ENCODE measurements at regions not wholly inside any gene's neighbourhood (a gene's known extent, or its start where the extent isn't known, plus 50 kb on each side); places are given as distances from the start of the nearest gene placed in this dataset.

- no peak overlapping the region for H3K4me3 Mint-ChIP-seq
Observed at GRCh38 chr4:180179146-180179545, 2064.1 kb upstream of the TENM3 start.

DNA sequence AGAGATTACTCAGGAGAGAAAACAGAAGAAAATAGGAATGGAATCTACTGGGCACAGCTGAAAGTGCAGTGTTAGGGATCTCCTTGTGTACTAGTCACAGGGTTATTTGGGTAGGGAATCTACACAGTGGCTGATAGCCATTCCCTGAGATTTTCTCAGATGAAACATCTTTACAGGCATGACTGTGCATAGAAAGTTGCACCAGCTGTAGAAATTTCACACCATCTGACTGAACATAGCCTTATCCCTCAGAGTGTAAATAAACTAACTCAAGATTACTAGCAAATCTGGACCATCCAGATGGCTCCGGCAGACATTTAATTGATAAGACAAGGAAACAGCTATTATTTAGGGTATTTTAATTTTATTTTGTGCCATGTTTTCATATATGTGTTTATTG is 2053.5 kb upstream of the TENM3 start:
- Mint-ChIP-seq H3K4me3 (no peak overlapping the region), H3K4me1 (no peaks in the 10 kb centered on the region), H3K9me3 (peaks cover 12% of the 10 kb centered on the region), H3K27ac (ENCODE audit: low read depth) (no peak overlapping the region), H3K36me3 (ENCODE audit: insufficient read depth) (no peaks in the 10 kb centered on the region), H3K27me3 (no peaks in the 10 kb centered on the region)
- no peak for DNase-seq (ENCODE audit: low spot score in 2 of 2)
- ATAC-seq (replicated peaks; ENCODE audit: extremely low read depth, poor library complexity, severe bottlenecking) = no peak

More at GRCh38 chr4:180179146-180179545, 2064.1 kb upstream of the TENM3 start:
- H3K27ac Mint-ChIP-seq (ENCODE audit: low read depth) = no peak overlapping the region
- no peaks in the 10 kb centered on the region for H3K36me3 Mint-ChIP-seq (ENCODE audit: insufficient read depth)
- no peaks in the 10 kb centered on the region for H3K27me3 Mint-ChIP-seq
- DNase-seq (ENCODE audit: low spot score in 2 of 2) (no peak), ATAC-seq (replicated peaks; ENCODE audit: extremely low read depth, poor library complexity, severe bottlenecking) (no peak)
- no peaks in the 10 kb centered on the region for H3K4me1 Mint-ChIP-seq
- H3K9me3 Mint-ChIP-seq = peaks cover 6% of the 10 kb centered on the region

GRCh38 chr4:180190382-180190781 is 2052.8 kb upstream of the TENM3 start:
- ATAC-seq (replicated peaks; ENCODE audit: extremely low read depth, poor library complexity, severe bottlenecking) (no peak), DNase-seq (ENCODE audit: low spot score in 2 of 2) (no peak)
- H3K4me3 Mint-ChIP-seq = no peak overlapping the region
- H3K9me3 Mint-ChIP-seq = peaks cover 12% of the 10 kb centered on the region
- H3K4me1 Mint-ChIP-seq = no peaks in the 10 kb centered on the region
- H3K27ac Mint-ChIP-seq (ENCODE audit: low read depth) = no peak overlapping the region
- H3K36me3 Mint-ChIP-seq (ENCODE audit: insufficient read depth) = no peaks in the 10 kb centered on the region
- no peaks in the 10 kb centered on the region for H3K27me3 Mint-ChIP-seq

GRCh38 chr4:180197471-180197870 is 2045.7 kb upstream of the TENM3 start:
- Mint-ChIP-seq H3K4me1 (no peaks in the 10 kb centered on the region), H3K9me3 (no peaks in the 10 kb centered on the region), H3K27ac (ENCODE audit: low read depth) (no peak overlapping the region), H3K27me3 (no peaks in the 10 kb centered on the region), H3K36me3 (ENCODE audit: insufficient read depth) (no peaks in the 10 kb centered on the region), H3K4me3 (no peak overlapping the region)
- DNase-seq (ENCODE audit: low spot score in 2 of 2) = no peak
- no peak for ATAC-seq (replicated peaks; ENCODE audit: extremely low read depth, poor library complexity, severe bottlenecking)

GRCh38 chr4:180203349-180203748 is 2039.9 kb upstream of the TENM3 start:
- DNase-seq (ENCODE audit: low spot score in 2 of 2) = no peak
- Mint-ChIP-seq H3K9me3 (peaks cover 9% of the 10 kb centered on the region), H3K4me1 (no peaks in the 10 kb centered on the region), H3K36me3 (ENCODE audit: insufficient read depth) (no peaks in the 10 kb centered on the region), H3K27me3 (no peaks in the 10 kb centered on the region), H3K4me3 (no peak overlapping the region), H3K27ac (ENCODE audit: low read depth) (no peak overlapping the region)
- ATAC-seq (replicated peaks; ENCODE audit: extremely low read depth, poor library complexity, severe bottlenecking) = no peak

- H3K27ac Mint-ChIP-seq (ENCODE audit: low read depth) = no peak overlapping the region
- DNase-seq (ENCODE audit: low spot score in 2 of 2) (no peak), ATAC-seq (replicated peaks; ENCODE audit: extremely low read depth, poor library complexity, severe bottlenecking) (no peak)
- H3K36me3 Mint-ChIP-seq (ENCODE audit: insufficient read depth) = no peaks in the 10 kb centered on the region
- no peaks in the 10 kb centered on the region for H3K4me1 Mint-ChIP-seq
- no peak overlapping the region for H3K4me3 Mint-ChIP-seq
- no peaks in the 10 kb centered on the region for H3K27me3 Mint-ChIP-seq
- peaks cover 13% of the 10 kb centered on the region for H3K9me3 Mint-ChIP-seq
Observed at GRCh38 chr4:180205276-180205675, 2037.9 kb upstream of the TENM3 start.

GRCh38 chr4:180207921-180208320 is 2035.3 kb upstream of the TENM3 start:
- no peak for DNase-seq (ENCODE audit: low spot score in 2 of 2)
- H3K4me3 Mint-ChIP-seq = no peak overlapping the region
- H3K27me3 Mint-ChIP-seq = no peaks in the 10 kb centered on the region
- no peak overlapping the region for H3K27ac Mint-ChIP-seq (ENCODE audit: low read depth)
- no peaks in the 10 kb centered on the region for H3K4me1 Mint-ChIP-seq
- no peak for ATAC-seq (replicated peaks; ENCODE audit: extremely low read depth, poor library complexity, severe bottlenecking)
- H3K9me3 Mint-ChIP-seq = peaks cover 24% of the 10 kb centered on the region
- no peaks in the 10 kb centered on the region for H3K36me3 Mint-ChIP-seq (ENCODE audit: insufficient read depth)

DNA sequence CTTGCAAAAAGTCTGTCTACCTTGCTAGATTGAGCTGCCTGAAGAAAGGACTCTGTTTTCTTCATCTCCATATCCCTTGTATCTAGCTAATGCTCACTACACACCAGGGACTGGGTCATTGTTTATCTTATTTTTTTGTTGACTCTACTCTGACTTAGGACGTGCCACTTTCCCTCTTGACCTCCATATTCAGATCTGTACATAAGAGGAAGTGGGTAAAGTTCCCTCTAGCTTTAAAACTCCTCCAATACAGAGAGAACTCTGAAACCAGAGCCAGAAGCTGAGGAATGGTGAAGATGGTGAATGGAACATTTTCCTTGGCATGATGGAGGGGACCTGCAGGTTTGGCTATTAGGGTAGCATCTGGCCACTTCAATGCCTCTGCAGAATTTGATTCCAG is 2026.1 kb upstream of the TENM3 start:
- peaks cover 42% of the 10 kb centered on the region for H3K9me3 Mint-ChIP-seq
- no peaks in the 10 kb centered on the region for H3K27me3 Mint-ChIP-seq
- DNase-seq (ENCODE audit: low spot score in 2 of 2) (no peak), ATAC-seq (replicated peaks; ENCODE audit: extremely low read depth, poor library complexity, severe bottlenecking) (no peak)
- peaks cover 3% of the 10 kb centered on the region for H3K36me3 Mint-ChIP-seq (ENCODE audit: insufficient read depth)
- H3K4me3 Mint-ChIP-seq = no peak overlapping the region
- H3K4me1 Mint-ChIP-seq = no peaks in the 10 kb centered on the region
- H3K27ac Mint-ChIP-seq (ENCODE audit: low read depth) = no peak overlapping the region

DNA sequence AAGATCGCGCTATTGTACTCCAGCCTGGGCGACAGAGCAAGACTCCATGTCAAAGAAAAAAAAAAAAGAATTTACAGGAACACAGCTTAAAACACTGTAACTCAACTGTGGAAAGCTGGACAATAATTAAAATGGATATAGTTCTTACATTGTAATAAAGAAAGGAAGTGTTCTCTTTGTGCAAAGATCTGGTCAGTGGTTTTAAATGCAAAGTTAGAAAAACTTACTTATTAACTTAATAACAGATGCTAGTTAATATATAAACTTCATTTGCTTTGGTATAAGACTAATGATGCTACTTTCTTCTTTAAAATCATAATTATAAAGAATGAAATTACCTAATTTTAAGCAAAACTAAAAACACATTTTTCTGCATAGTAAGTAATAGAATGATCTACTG is 2024.1 kb upstream of the TENM3 start:
- Mint-ChIP-seq H3K27ac (ENCODE audit: low read depth) (no peak overlapping the region), H3K4me1 (no peaks in the 10 kb centered on the region), H3K27me3 (no peaks in the 10 kb centered on the region), H3K4me3 (no peak overlapping the region), H3K36me3 (ENCODE audit: insufficient read depth) (peaks cover 3% of the 10 kb centered on the region), H3K9me3 (peaks cover 42% of the 10 kb centered on the region)
- no peak for ATAC-seq (replicated peaks; ENCODE audit: extremely low read depth, poor library complexity, severe bottlenecking)
- no peak for DNase-seq (ENCODE audit: low spot score in 2 of 2)

DNA sequence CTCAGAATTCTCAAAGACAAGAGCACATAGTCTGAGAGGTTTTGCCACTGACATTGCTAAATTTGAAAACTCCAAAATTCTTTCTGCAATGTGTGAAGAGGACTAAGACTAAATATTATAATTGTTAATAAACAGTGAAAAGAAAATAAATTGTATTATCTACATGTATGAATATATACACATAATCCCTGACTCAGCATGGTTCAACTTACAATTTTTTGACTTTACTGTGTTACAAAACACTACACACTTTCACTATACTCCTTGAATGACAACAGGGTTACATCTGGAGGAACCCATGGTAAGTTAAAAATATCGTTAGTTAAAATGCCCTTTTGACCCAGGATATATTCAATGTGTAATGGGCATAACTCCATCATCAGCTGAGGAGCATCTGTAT is 2017.2 kb upstream of the TENM3 start:
- H3K4me1 Mint-ChIP-seq = no peaks in the 10 kb centered on the region
- ATAC-seq (replicated peaks; ENCODE audit: extremely low read depth, poor library complexity, severe bottlenecking) = no peak

DNA sequence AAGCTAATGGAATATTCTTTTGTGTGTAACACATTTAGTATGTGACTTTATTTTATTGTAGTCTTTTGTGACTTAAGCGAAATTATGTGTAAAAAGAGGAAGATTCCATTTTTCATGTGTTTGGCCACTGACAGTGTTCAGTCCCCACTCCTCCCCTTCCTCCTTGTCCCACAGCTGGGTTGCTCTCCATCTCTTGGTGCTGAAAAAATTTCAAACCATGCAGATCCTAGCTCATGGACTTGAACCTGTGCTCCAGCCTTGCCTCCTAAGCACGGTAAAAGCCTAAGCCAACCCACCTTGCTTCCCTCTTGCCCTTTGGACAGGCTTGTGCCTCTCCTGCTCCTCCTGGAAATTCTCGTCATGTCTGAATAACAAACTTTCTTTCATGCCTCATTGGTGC is 2008.5 kb upstream of the TENM3 start:
- no peaks in the 10 kb centered on the region for H3K4me1 Mint-ChIP-seq
- no peak for ATAC-seq (replicated peaks; ENCODE audit: extremely low read depth, poor library complexity, severe bottlenecking)
- no peak overlapping the region for H3K4me3 Mint-ChIP-seq
- H3K9me3 Mint-ChIP-seq = peaks cover 30% of the 10 kb centered on the region
- H3K27me3 Mint-ChIP-seq = no peaks in the 10 kb centered on the region
- no peak for DNase-seq (ENCODE audit: low spot score in 2 of 2)
- H3K27ac Mint-ChIP-seq (ENCODE audit: low read depth) = no peak overlapping the region
- no peaks in the 10 kb centered on the region for H3K36me3 Mint-ChIP-seq (ENCODE audit: insufficient read depth)

More for the DNA sequence above, 2017.2 kb upstream of the TENM3 start:
- Mint-ChIP-seq H3K36me3 (ENCODE audit: insufficient read depth) (no peaks in the 10 kb centered on the region), H3K27ac (ENCODE audit: low read depth) (no peak overlapping the region), H3K27me3 (no peaks in the 10 kb centered on the region), H3K9me3 (peaks cover 24% of the 10 kb centered on the region), H3K4me3 (no peak overlapping the region)
- DNase-seq (ENCODE audit: low spot score in 2 of 2) = no peak

GRCh38 chr4:180240670-180241069 is 2002.5 kb upstream of the TENM3 start:
- no peaks in the 10 kb centered on the region for H3K4me1 Mint-ChIP-seq
- peaks cover 26% of the 10 kb centered on the region for H3K9me3 Mint-ChIP-seq
- no peak overlapping the region for H3K4me3 Mint-ChIP-seq
- H3K36me3 Mint-ChIP-seq (ENCODE audit: insufficient read depth) = no peaks in the 10 kb centered on the region
- DNase-seq (ENCODE audit: low spot score in 2 of 2) = no peak
- no peaks in the 10 kb centered on the region for H3K27me3 Mint-ChIP-seq
- ATAC-seq (replicated peaks; ENCODE audit: extremely low read depth, poor library complexity, severe bottlenecking) = no peak
- H3K27ac Mint-ChIP-seq (ENCODE audit: low read depth) = no peak overlapping the region

GRCh38 chr4:180253419-180253818 is 1989.8 kb upstream of the TENM3 start:
- no peak for ATAC-seq (replicated peaks; ENCODE audit: extremely low read depth, poor library complexity, severe bottlenecking)
- no peaks in the 10 kb centered on the region for H3K4me1 Mint-ChIP-seq
- H3K9me3 Mint-ChIP-seq = peaks cover 6% of the 10 kb centered on the region
- H3K27ac Mint-ChIP-seq (ENCODE audit: low read depth) = no peak overlapping the region
- DNase-seq (ENCODE audit: low spot score in 2 of 2) = no peak
- no peaks in the 10 kb centered on the region for H3K36me3 Mint-ChIP-seq (ENCODE audit: insufficient read depth)
- H3K27me3 Mint-ChIP-seq = no peaks in the 10 kb centered on the region
- no peak overlapping the region for H3K4me3 Mint-ChIP-seq

GRCh38 chr4:180261346-180261745 is 1981.9 kb upstream of the TENM3 start:
- Mint-ChIP-seq H3K9me3 (peaks cover 12% of the 10 kb centered on the region), H3K27ac (ENCODE audit: low read depth) (no peak overlapping the region), H3K36me3 (ENCODE audit: insufficient read depth) (no peaks in the 10 kb centered on the region), H3K4me3 (no peak overlapping the region), H3K27me3 (no peaks in the 10 kb centered on the region), H3K4me1 (no peaks in the 10 kb centered on the region)
- ATAC-seq (replicated peaks; ENCODE audit: extremely low read depth, poor library complexity, severe bottlenecking) (no peak), DNase-seq (ENCODE audit: low spot score in 2 of 2) (no peak)

Measured in central memory CD8-positive, alpha-beta T cell (primary cell).